H9 (cell line): ENCODE measurements at regions not wholly inside any gene's neighbourhood (a gene's known extent, or its start where the extent isn't known, plus 50 kb on each side); places are given as distances from the start of the nearest gene placed in this dataset.
"Not testable (repeated sequence)": the region's sequence is repeated elsewhere in the genome, so short reads cannot be mapped to it uniquely, and the experiment has no call there.

ENCODE experiments used
- DNase-seq: peaks from one replicate; pipeline ENCODE4 v3.0.0-alpha.2; 2017
- H2AFZ ChIP-seq: one replicate; pipeline ENCODE4 v1.6.1; 2013; ENCODE audit warnings: mild to moderate bottlenecking, low read length, control low read depth, moderate library complexity
- H2AK5ac ChIP-seq: 2 replicates; pipeline ENCODE4 v1.6.1; 2013; ENCODE audit warnings: low read length, control low read depth, mixed read lengths; ENCODE audit not compliant: insufficient read length
- H2BK120ac ChIP-seq: one replicate; pipeline ENCODE4 v1.6.1; 2013; ENCODE audit warnings: low read depth, mild to moderate bottlenecking, low read length, control low read depth, inconsistent platforms; ENCODE audit not compliant: poor library complexity, severe bottlenecking
- H2BK12ac ChIP-seq: 2 replicates; pipeline ENCODE4 v1.6.1; 2013; ENCODE audit warnings: low read length, control low read depth, mixed read lengths, low read depth; ENCODE audit not compliant: insufficient read length
- H2BK15ac ChIP-seq: 2 replicates; pipeline ENCODE4 v1.6.1; 2013; ENCODE audit warnings: low read depth, low read length, control low read depth
- H2BK20ac ChIP-seq: one replicate; pipeline ENCODE4 v1.6.1; 2013; ENCODE audit warnings: low read depth, mild to moderate bottlenecking, low read length, control low read depth, inconsistent platforms; ENCODE audit not compliant: poor library complexity, severe bottlenecking
- H2BK5ac ChIP-seq: 2 replicates; pipeline ENCODE4 v1.6.1; 2013; ENCODE audit warnings: low read length, control low read depth, mixed read lengths; ENCODE audit not compliant: insufficient read length
- H3K14ac ChIP-seq: 2 replicates; pipeline ENCODE4 v1.6.1; 2013; ENCODE audit warnings: low read length, control low read depth; ENCODE audit not compliant: insufficient read depth
- H3K18ac ChIP-seq: 2 replicates; pipeline ENCODE4 v1.6.1; 2013; ENCODE audit warnings: low read depth, mild to moderate bottlenecking, mixed read lengths, low read length, control low read depth; ENCODE audit not compliant: insufficient read length
- H3K23ac ChIP-seq: 2 replicates; pipeline ENCODE4 v1.6.1; 2013; ENCODE audit warnings: low read length, control low read depth, mixed read lengths, low read depth; ENCODE audit not compliant: insufficient read length
- H3K23me2 ChIP-seq: 2 replicates; pipeline ENCODE4 v1.6.1; 2013; ENCODE audit warnings: low read depth, mild to moderate bottlenecking, mixed read lengths, low read length, control low read depth; ENCODE audit not compliant: insufficient read length, poor library complexity, severe bottlenecking
- H3K27ac ChIP-seq: 2 replicates; pipeline ENCODE4 v1.5.1; 2013; ENCODE audit warnings: low read length, control low read depth, mixed read lengths, low read depth; ENCODE audit not compliant: insufficient read length
- H3K27me3 ChIP-seq: 2 replicates; pipeline ENCODE4 v1.6.1; 2013; ENCODE audit warnings: low read length, control low read depth, inconsistent platforms; ENCODE audit not compliant: insufficient read depth
- H3K4ac ChIP-seq: 2 replicates; pipeline ENCODE4 v1.6.1; 2013; ENCODE audit warnings: low read depth, mild to moderate bottlenecking, control low read depth, inconsistent platforms, low read length, moderate library complexity
- H3K4me1 ChIP-seq: 2 replicates; pipeline ENCODE4 v1.6.1; 2013; ENCODE audit warnings: low read length, control low read depth, inconsistent platforms; ENCODE audit not compliant: insufficient read depth
- H3K4me2 ChIP-seq: 2 replicates; pipeline ENCODE4 v1.6.1; 2013; ENCODE audit warnings: low read length, control low read depth, mixed read lengths; ENCODE audit not compliant: insufficient read length, insufficient read depth
- H3K56ac ChIP-seq: 2 replicates; pipeline ENCODE4 v1.6.1; 2013; ENCODE audit warnings: low read depth, mild to moderate bottlenecking, mixed read lengths, low read length, control low read depth; ENCODE audit not compliant: insufficient read length
- H3K79me1 ChIP-seq: 2 replicates; pipeline ENCODE4 v1.6.1; 2013; ENCODE audit warnings: low read depth, mild to moderate bottlenecking, moderate library complexity, low read length, control low read depth, inconsistent platforms; ENCODE audit not compliant: insufficient read depth, poor library complexity, severe bottlenecking
- H3K79me2 ChIP-seq: 2 replicates; pipeline ENCODE4 v1.6.1; 2013; ENCODE audit warnings: low read length, control low read depth, inconsistent platforms; ENCODE audit not compliant: insufficient read depth
- H3K9ac ChIP-seq: 2 replicates; pipeline ENCODE4 v1.6.1; 2013; ENCODE audit warnings: low read length, control low read depth, mixed read lengths; ENCODE audit not compliant: insufficient read length; ENCODE audit errors: extremely low read depth
- H3K9me3 ChIP-seq: one replicate; pipeline ENCODE4 v1.6.1; 2013; ENCODE audit warnings: low read depth, low read length, inconsistent platforms; ENCODE audit not compliant: control insufficient read depth
- H3T11ph ChIP-seq: one replicate; pipeline ENCODE4 v1.6.1; 2013; ENCODE audit warnings: mild to moderate bottlenecking, low read length, control low read depth, inconsistent platforms
- H4K20me1 ChIP-seq: one replicate; pipeline ENCODE4 v1.6.1; 2013; ENCODE audit not compliant: control insufficient read depth, insufficient read length, insufficient read depth
- H4K5ac ChIP-seq: 2 replicates; pipeline ENCODE4 v1.6.1; 2013; ENCODE audit warnings: low read depth, mild to moderate bottlenecking, mixed read lengths, low read length, control low read depth; ENCODE audit not compliant: insufficient read length
- H4K8ac ChIP-seq: replicated peaks from 2 replicates; pipeline ENCODE4 v1.6.1; 2013; ENCODE audit warnings: low read length, control low read depth, mixed read lengths, low read depth; ENCODE audit not compliant: insufficient read length
- H4K91ac ChIP-seq: 2 replicates; pipeline ENCODE4 v1.6.1; 2013; ENCODE audit warnings: low read depth, mild to moderate bottlenecking, moderate library complexity, mixed read lengths, low read length, control low read depth; ENCODE audit not compliant: insufficient read length
- H3K27ac Mint-ChIP-seq, 3 experiments: 2 replicates in 2 of 3; 3 replicates in 1 of 3; pipeline ENCODE4 v1.8.0; 2020 to 2021; ENCODE audit warnings: mixed read lengths in 3 of 3, mild to moderate bottlenecking in 1 of 3, moderate library complexity in 1 of 3
- H3K27me3 Mint-ChIP-seq: 2 replicates; pipeline ENCODE4 v1.8.0; 2021; ENCODE audit warnings: low read depth, mild to moderate bottlenecking, moderate library complexity, mixed read lengths
- H3K36me3 Mint-ChIP-seq, 3 experiments: 2 replicates in 2 of 3; 3 replicates in 1 of 3; pipeline ENCODE4 v1.8.0; 2020 to 2021; ENCODE audit warnings: low read depth in 3 of 3, mixed read lengths in 3 of 3; ENCODE audit not compliant: insufficient read depth in 1 of 3
- H3K4me1 Mint-ChIP-seq, 2 experiments: 2 replicates each; pipeline ENCODE4 v1.8.0; 2020; ENCODE audit warnings: mixed read lengths in 2 of 2
- H3K4me3 Mint-ChIP-seq, 2 experiments: 2 replicates in 1 of 2; 3 replicates in 1 of 2; pipeline ENCODE4 v1.8.0; 2020 to 2021; ENCODE audit warnings: mild to moderate bottlenecking in 2 of 2, mixed read lengths in 2 of 2, moderate library complexity in 1 of 2
- H3K9me3 Mint-ChIP-seq, 2 experiments: 2 replicates in 1 of 2; 3 replicates in 1 of 2; pipeline ENCODE4 v1.8.0; 2020; ENCODE audit warnings: mild to moderate bottlenecking in 2 of 2, mixed read lengths in 2 of 2, moderate library complexity in 1 of 2
- WGBS: extraction: QIAGEN DNeasy Blood & Tissue Kit; methylation state at CpG from one replicate; pipeline ENCODE4 v1.1.7; 2013; ENCODE audit warnings: missing lambda C conversion rate, low lambda C conversion rate, mixed read lengths; ENCODE audit not compliant: insufficient read length; ENCODE audit errors: extremely low coverage; 5-methylcytosine and 5-hydroxymethylcytosine counted together

DNA sequence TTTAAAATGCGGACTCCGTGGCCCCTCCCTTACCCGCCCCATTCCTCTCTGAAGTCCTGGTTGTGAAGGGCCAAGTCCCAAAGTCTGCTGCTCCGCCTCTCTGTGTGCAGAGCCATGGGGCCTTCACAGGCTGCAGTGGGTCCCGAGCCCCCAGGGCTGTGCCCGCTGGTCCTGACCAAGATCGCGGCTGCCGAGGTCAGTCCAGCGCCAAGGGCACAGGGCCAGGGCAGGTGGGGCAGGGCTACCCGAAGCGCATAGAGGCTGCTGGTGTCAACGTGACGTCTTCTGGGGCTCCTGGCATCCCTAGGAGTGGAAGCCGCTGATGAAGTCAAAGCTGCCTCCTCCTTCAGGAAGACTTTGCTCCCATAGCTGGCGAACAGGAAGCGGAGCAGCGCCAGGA, 858.8 kb downstream of the TUBA3C start:
- not testable (repeated sequence) for H2BK15ac ChIP-seq, H3K4me1 ChIP-seq, H3K36me3 Mint-ChIP-seq, H3K27me3 ChIP-seq, H4K20me1 ChIP-seq, H2BK120ac ChIP-seq, H3K14ac ChIP-seq, H3K9ac ChIP-seq, H4K8ac ChIP-seq, H2AFZ ChIP-seq, H3K23ac ChIP-seq, H2BK20ac ChIP-seq, H3K4ac ChIP-seq, H3K18ac ChIP-seq, H3K56ac ChIP-seq, H4K91ac ChIP-seq, H3K4me3 Mint-ChIP-seq, H3K4me2 ChIP-seq, H3K79me1 ChIP-seq, DNase-seq, H2BK12ac ChIP-seq, H3K4me1 Mint-ChIP-seq, H2AK5ac ChIP-seq, H3K27ac Mint-ChIP-seq, H3K27me3 Mint-ChIP-seq, H4K5ac ChIP-seq, H3K27ac ChIP-seq, H2BK5ac ChIP-seq, H3K23me2 ChIP-seq, H3K79me2 ChIP-seq, H3T11ph ChIP-seq
- no CpG with 5 or more reads among the region's 18 CpGs for WGBS
- H3K9me3 ChIP-seq, result peaks cover 11% of the 10 kb centered on the region
- peaks cover 44 to 46% of the 10 kb centered on the region in 2 experiments for H3K9me3 Mint-ChIP-seq

DNA sequence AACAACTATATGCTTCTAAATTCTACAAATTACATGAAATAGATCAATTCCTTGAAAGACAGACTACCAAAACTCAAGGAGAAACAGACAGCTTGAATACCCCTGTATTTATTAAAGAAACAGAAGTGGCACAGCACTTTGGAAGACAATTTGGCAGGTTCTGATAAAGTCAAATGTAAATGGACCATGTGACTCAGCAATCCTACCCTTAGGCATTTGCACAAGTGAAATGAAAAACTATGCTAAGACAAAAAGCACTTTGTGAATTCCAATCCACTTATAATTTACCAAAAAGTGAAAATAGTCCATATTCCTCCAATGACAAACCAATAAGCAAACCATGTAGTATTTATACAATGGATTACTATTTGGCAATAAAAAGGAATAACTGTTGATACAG, 862.0 kb downstream of the TUBA3C start:
- not testable (repeated sequence) for H4K5ac ChIP-seq, H2BK15ac ChIP-seq, H3K4me1 ChIP-seq, H2AK5ac ChIP-seq, H3K27ac Mint-ChIP-seq, H3K9ac ChIP-seq, H3K56ac ChIP-seq, H2BK120ac ChIP-seq, H3K14ac ChIP-seq, H2AFZ ChIP-seq, H3K36me3 Mint-ChIP-seq, H3K27ac ChIP-seq, H3K23me2 ChIP-seq, H3K4me2 ChIP-seq, H3K4ac ChIP-seq, H3K79me2 ChIP-seq, H3K4me3 Mint-ChIP-seq, H4K20me1 ChIP-seq, H3K27me3 Mint-ChIP-seq, H4K8ac ChIP-seq, H2BK12ac ChIP-seq, H4K91ac ChIP-seq, H2BK20ac ChIP-seq, H3T11ph ChIP-seq, H3K79me1 ChIP-seq, H3K4me1 Mint-ChIP-seq, H3K18ac ChIP-seq, H3K23ac ChIP-seq, H3K27me3 ChIP-seq, DNase-seq, H2BK5ac ChIP-seq
- peaks cover 11% of the 10 kb centered on the region for H3K9me3 ChIP-seq
- H3K9me3 Mint-ChIP-seq, result peaks cover 58 to 63% of the 10 kb centered on the region in 2 experiments
